ENCODE measurements at regions not wholly inside any gene's neighbourhood (a gene's known extent, or its start where the extent isn't known, plus 50 kb on each side); places are given as distances from the start of the nearest gene placed in this dataset.

GRCh38 chr18:56112013-56112749, 524.2 kb upstream of the TCF4 start:
- no peaks in the 10 kb centered on the region for H3K36me3 ChIP-seq (replicated peaks in 1 of 2; ENCODE audit: control insufficient read depth in 1 of 2, insufficient read depth in 2 of 2, low read length in 2 of 2)
- intact Hi-C loops (cut with micrococcal nuclease), result no loop called here
- Mint-ChIP-seq H3K27ac (no peak overlapping the region), H3K36me3 (no peaks in the 10 kb centered on the region), H3K4me1 (peaks cover 8% of the 10 kb centered on the region), H3K9me3 (no peaks in the 10 kb centered on the region), H3K27me3 (ENCODE audit: low read depth in 3 of 3) (peaks cover 0 to 1% (median 0%) of the 10 kb centered on the region in 3 donors), H3K4me3 (no peak overlapping the region)
- no peak overlapping the region for H3K9ac ChIP-seq (ENCODE audit: insufficient read depth, low read length, poor library complexity, severe bottlenecking)
- no peak for DNase-seq
- H3K27ac ChIP-seq (ENCODE audit: low read depth in 1 of 2, low read length in 2 of 2), result no peak overlapping the region
- no peaks in the 10 kb centered on the region for H3K27me3 ChIP-seq (ENCODE audit: control insufficient read depth in 2 of 2, insufficient read depth in 2 of 2, low read length in 2 of 2)
- H4K20me1 ChIP-seq (ENCODE audit: insufficient read depth, low read length), result no peaks in the 10 kb centered on the region
- H3K4me2 ChIP-seq (replicated peaks; ENCODE audit: extremely low read depth, low read length, poor library complexity, severe bottlenecking), result no peak overlapping the region
- H3K9me3 ChIP-seq (replicated peaks in 1 of 2; ENCODE audit: control insufficient read depth in 1 of 2, insufficient read depth in 1 of 2, low read length in 2 of 2), result no peaks in the 10 kb centered on the region
- H3K4me3 ChIP-seq (replicated peaks in 1 of 3; ENCODE audit: low read depth in 2 of 3, low read length in 3 of 3), result no peak overlapping the region
- no peak overlapping the region for H2AFZ ChIP-seq (ENCODE audit: insufficient read depth, low read depth, low read length, poor library complexity, severe bottlenecking)
- no CpG with 5 or more reads among the region's 6 CpGs for WGBS (ENCODE audit: insufficient coverage)
- no peaks in the 10 kb centered on the region for H3K79me2 ChIP-seq (ENCODE audit: insufficient read depth, low read length)
- H3K4me1 ChIP-seq (ENCODE audit: control insufficient read depth in 1 of 2, insufficient read depth in 2 of 2, low read length in 2 of 2), result peaks cover 5 to 7% of the 10 kb centered on the region in 2 donors
- no peak for TF ChIP-seq CTCF (IDR thresholded peaks at IDR 0.05)

- Mint-ChIP-seq H3K4me1 (no peaks in the 10 kb centered on the region), H3K36me3 (no peaks in the 10 kb centered on the region), H3K27me3 (ENCODE audit: low read depth in 3 of 3) (peaks cover 0 to 1% (median 0%) of the 10 kb centered on the region in 3 donors), H3K27ac (no peak overlapping the region), H3K4me3 (no peak overlapping the region), H3K9me3 (peaks cover 0 to 3% (median under 1%) of the 10 kb centered on the region in 7 donors)
- no peaks in the 10 kb centered on the region for H3K4me1 ChIP-seq (ENCODE audit: control insufficient read depth in 1 of 2, insufficient read depth in 2 of 2, low read length in 2 of 2)
- no peak for TF ChIP-seq CTCF (IDR thresholded peaks at IDR 0.05)
- H3K4me3 ChIP-seq (replicated peaks in 1 of 3; ENCODE audit: low read depth in 2 of 3, low read length in 3 of 3), result no peak overlapping the region
- H3K9ac ChIP-seq (ENCODE audit: insufficient read depth, low read length, poor library complexity, severe bottlenecking), result no peak overlapping the region
- intact Hi-C loops (cut with micrococcal nuclease), result no loop called here
- no peak for DNase-seq
- no peak overlapping the region for H2AFZ ChIP-seq (ENCODE audit: insufficient read depth, low read depth, low read length, poor library complexity, severe bottlenecking)
- H3K9me3 ChIP-seq (replicated peaks in 1 of 2; ENCODE audit: control insufficient read depth in 1 of 2, insufficient read depth in 1 of 2, low read length in 2 of 2), result no peaks in the 10 kb centered on the region
- 100% methylated on average over 1 of the region's 5 CpGs for WGBS (ENCODE audit: insufficient coverage)
- no peak overlapping the region for H3K27ac ChIP-seq (ENCODE audit: low read depth in 1 of 2, low read length in 2 of 2)
- no peaks in the 10 kb centered on the region for H3K27me3 ChIP-seq (ENCODE audit: control insufficient read depth in 2 of 2, insufficient read depth in 2 of 2, low read length in 2 of 2)
- no peaks in the 10 kb centered on the region for H3K79me2 ChIP-seq (ENCODE audit: insufficient read depth, low read length)
- H4K20me1 ChIP-seq (ENCODE audit: insufficient read depth, low read length), result no peaks in the 10 kb centered on the region
- no peak overlapping the region for H3K4me2 ChIP-seq (replicated peaks; ENCODE audit: extremely low read depth, low read length, poor library complexity, severe bottlenecking)
- H3K36me3 ChIP-seq (replicated peaks in 1 of 2; ENCODE audit: control insufficient read depth in 1 of 2, insufficient read depth in 2 of 2, low read length in 2 of 2), result no peaks in the 10 kb centered on the region
These were observed 521.8 kb upstream of the TCF4 start for GRCh38 chr18:56109757-56110156.
